Thyroid gland (tissue), 4 donors: ENCODE measurements at regions not wholly inside any gene's neighbourhood (a gene's known extent, or its start where the extent isn't known, plus 50 kb on each side); places are given as distances from the start of the nearest gene placed in this dataset.

Experiments
- DNase-seq, 2 donors: peaks; one replicate each; pipeline ENCODE4 v3.0.0-alpha.2; 2019
- H3K27ac ChIP-seq, 3 donors: fragments of 200-600 bp; sonication (generic); 1 replicate in 2 of 3; 2 replicates in 1 of 3; pipeline ENCODE4 v1.5.1; 2016 to 2019; ENCODE audit warnings: mild to moderate bottlenecking in 1 of 3, moderate library complexity in 1 of 3
- H3K27me3 ChIP-seq: fragments of 200-600 bp; sonication (generic); one replicate; pipeline ENCODE4 v1.5.1; 2019
- H3K36me3 ChIP-seq, 2 donors: fragments of 200-600 bp; sonication (generic); one replicate each; pipeline ENCODE4 v1.5.1; 2016 to 2019
- H3K4me1 ChIP-seq, 2 donors: fragments of 200-600 bp; sonication (generic); one replicate each; pipeline ENCODE4 v1.5.1; 2017 to 2019
- H3K4me3 ChIP-seq, 3 donors: fragments of 200-600 bp; sonication (generic); replicated peaks in 1 of 3; 1 replicate in 2 of 3; 2 replicates in 1 of 3; pipeline ENCODE4 v1.5.1; 2016; ENCODE audit warnings: mild to moderate bottlenecking in 1 of 3
- H3K9me3 ChIP-seq: fragments of 200-600 bp; sonication (generic); one replicate; pipeline ENCODE4 v1.5.1; 2017
- POLR2A ChIP-seq, 2 donors: fragments of 450-650 bp; IDR thresholded peaks; one replicate each; pipeline ENCODE4 v1.6.1; 2017; ENCODE audit warnings: antibody characterized with exemption in 2 of 2, mild to moderate bottlenecking in 2 of 2, moderate library complexity in 1 of 2
- whole genome bisulfite sequencing, 2 donors: methylation state at CpG; one replicate each; pipeline ENCODE4 v1.1.5; 2017; 5-methylcytosine and 5-hydroxymethylcytosine counted together
- intact Hi-C: fragments of 100-400 bp; cut with DNase I; formaldehyde crosslinking; loops from one replicate; pipeline ENCODE4 v1.15.1; 2023
- TF ChIP-seq, protein P1 (sequence below), 6 experiments: fragments of 200-600 bp in 3 of 6; fragments of 450-650 bp in 3 of 6; sonication (generic) in 3 of 6; IDR thresholded peaks; one replicate each; pipeline ENCODE4 v1.5.1; 2016 to 2019; ENCODE audit warnings: antibody characterized with exemption in 6 of 6, mild to moderate bottlenecking in 2 of 6, inconsistent platforms in 1 of 6, moderate library complexity in 1 of 6

DNA sequence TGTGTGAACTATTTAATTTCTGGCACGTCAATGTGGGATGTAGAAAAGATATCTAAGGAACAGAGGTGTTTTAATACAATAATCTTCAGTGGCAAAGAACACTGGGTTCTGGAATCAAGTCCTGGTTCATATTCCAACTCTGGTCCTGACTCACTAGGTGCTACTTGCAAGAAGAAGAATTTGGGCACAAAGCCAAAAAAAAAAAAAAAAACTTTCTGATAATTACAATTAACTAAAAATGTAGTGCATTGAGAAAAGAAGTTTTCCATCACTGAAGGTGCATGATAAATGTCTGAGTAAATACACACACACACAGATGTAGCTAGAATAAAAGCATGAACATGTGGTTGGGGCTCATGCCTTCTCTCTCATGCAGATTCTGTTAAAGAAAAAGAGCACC, 424.4 kb upstream of the REG3G start:
- no peak for DNase-seq
- Histone ChIP-seq H3K9me3 (no peaks in the 10 kb centered on the region), H3K27me3 (no peaks in the 10 kb centered on the region), H3K36me3 (no peaks in the 10 kb centered on the region), H3K4me1 (no peaks in the 10 kb centered on the region), H3K4me3 (no peak overlapping the region), H3K27ac (no peak overlapping the region)
- intact Hi-C loops = no loop called here
- 88 to 90% methylated on average over 1 of the region's 1 CpG for WGBS, 2 donors
- TF ChIP-seq, protein P1, sequence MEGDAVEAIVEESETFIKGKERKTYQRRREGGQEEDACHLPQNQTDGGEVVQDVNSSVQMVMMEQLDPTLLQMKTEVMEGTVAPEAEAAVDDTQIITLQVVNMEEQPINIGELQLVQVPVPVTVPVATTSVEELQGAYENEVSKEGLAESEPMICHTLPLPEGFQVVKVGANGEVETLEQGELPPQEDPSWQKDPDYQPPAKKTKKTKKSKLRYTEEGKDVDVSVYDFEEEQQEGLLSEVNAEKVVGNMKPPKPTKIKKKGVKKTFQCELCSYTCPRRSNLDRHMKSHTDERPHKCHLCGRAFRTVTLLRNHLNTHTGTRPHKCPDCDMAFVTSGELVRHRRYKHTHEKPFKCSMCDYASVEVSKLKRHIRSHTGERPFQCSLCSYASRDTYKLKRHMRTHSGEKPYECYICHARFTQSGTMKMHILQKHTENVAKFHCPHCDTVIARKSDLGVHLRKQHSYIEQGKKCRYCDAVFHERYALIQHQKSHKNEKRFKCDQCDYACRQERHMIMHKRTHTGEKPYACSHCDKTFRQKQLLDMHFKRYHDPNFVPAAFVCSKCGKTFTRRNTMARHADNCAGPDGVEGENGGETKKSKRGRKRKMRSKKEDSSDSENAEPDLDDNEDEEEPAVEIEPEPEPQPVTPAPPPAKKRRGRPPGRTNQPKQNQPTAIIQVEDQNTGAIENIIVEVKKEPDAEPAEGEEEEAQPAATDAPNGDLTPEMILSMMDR (IDR thresholded peaks at IDR 0.05) = no peak

DNA sequence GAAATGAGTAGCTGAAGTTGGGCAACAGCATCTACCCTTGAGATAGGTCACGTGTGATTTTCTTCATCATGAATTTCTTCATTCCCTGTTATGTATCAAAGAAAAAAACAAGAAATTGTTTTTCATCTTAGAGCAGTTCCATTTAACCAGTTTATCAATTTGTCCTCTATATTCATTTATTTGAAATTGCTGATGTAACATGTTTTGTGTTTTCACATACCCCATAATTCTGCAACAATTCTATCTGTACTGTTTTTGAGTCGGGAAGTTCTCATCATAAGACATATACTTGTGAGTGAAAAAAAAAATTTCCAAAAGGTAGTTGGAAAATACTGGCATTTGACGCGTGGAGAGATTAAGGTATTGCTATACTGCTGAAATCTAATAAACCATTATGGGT, 422.6 kb upstream of the REG3G start:
- DNase-seq = no peak
- Histone ChIP-seq H3K4me1 (no peaks in the 10 kb centered on the region), H3K27ac (no peak overlapping the region), H3K36me3 (no peaks in the 10 kb centered on the region), H3K9me3 (no peaks in the 10 kb centered on the region), H3K27me3 (no peaks in the 10 kb centered on the region), H3K4me3 (no peak overlapping the region)
- WGBS, 2 donors = 93 to 95% methylated on average over 4 of the region's 4 CpGs
- TF ChIP-seq POLR2A (IDR thresholded peaks at IDR 0.05) = no peak
- TF ChIP-seq, protein P1 (IDR thresholded peaks at IDR 0.05) = no peak
- intact Hi-C loops = no loop called here

DNA sequence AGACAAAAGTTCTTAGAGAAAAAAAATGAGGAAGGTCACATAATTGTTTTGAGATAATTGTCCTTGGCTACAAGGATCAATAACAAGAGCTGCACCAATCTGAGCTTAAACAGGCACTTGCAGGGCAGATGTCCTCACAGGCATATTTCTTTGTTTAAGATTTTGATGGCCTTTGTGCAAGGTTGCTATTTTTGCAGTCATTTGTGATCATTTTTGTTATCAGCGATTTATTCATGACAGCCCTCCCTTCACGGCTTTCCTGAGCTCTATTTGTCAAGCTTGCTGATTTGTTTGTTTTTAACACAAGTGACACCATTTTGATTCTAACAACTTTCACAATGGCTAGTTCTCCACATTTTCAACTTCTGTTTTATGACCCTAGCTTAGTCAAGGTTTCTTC, 418.6 kb upstream of the REG3G start:
- Histone ChIP-seq H3K27ac (no peak overlapping the region), H3K36me3 (no peaks in the 10 kb centered on the region), H3K4me1 (no peaks in the 10 kb centered on the region), H3K9me3 (no peaks in the 10 kb centered on the region), H3K27me3 (no peaks in the 10 kb centered on the region), H3K4me3 (no peak overlapping the region)
- intact Hi-C loops = no loop called here
- no peak for DNase-seq
- 32 to 40% methylated on average over 2 of the region's 2 CpGs for WGBS, 2 donors
- TF ChIP-seq, protein P1 (IDR thresholded peaks at IDR 0.05) = no peak
- no peak for TF ChIP-seq POLR2A (IDR thresholded peaks at IDR 0.05)

DNA sequence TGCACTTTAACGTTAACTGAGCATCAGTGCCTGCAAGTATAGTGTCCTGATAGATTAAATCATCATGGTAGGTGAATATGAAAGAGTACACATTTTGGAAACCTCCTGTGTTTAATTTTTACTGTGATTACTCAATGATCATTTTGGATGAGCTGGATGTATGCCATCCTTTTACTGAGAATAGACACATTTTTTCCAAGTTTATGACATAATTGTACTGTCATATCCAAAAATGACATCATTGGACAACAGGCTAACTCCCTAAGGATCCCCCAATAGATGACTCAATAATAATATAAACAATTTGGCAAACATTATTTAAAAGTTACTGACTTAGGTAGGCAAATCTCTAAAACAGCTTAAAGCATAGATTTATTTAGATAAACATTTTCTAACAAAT, 410.8 kb upstream of the REG3G start:
- H3K4me1 ChIP-seq = no peaks in the 10 kb centered on the region
- WGBS, 2 donors = 72 to 90% methylated on average over 1 of the region's 1 CpG
- H3K4me3 ChIP-seq = no peak overlapping the region
- H3K27me3 ChIP-seq = no peaks in the 10 kb centered on the region
- no peak overlapping the region for H3K27ac ChIP-seq
- TF ChIP-seq POLR2A (IDR thresholded peaks at IDR 0.05) = no peak
- TF ChIP-seq, protein P1 (IDR thresholded peaks at IDR 0.05) = no peak
- no peaks in the 10 kb centered on the region for H3K36me3 ChIP-seq
- no peaks in the 10 kb centered on the region for H3K9me3 ChIP-seq
- intact Hi-C loops = no loop called here
- no peak for DNase-seq

DNA sequence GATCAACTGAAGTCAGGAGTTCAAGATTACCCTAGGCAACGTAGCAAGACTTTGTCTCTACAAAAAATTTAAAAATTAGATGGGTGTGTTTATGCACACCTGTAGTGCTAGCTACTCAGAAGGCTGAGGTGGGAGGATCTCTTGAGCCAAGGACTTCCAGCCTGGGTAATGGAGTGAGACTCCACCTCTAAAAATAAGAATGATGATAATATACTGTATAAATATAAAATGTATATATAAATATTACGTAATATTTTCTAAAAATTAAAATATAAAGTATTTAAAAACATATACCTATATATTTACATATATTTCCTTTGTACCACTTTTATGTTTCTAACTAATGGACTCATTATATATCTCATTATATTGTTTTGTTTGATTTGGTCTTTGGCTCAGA, 409.5 kb upstream of the REG3G start:
- H3K9me3 ChIP-seq = no peaks in the 10 kb centered on the region
- no peak for TF ChIP-seq POLR2A (IDR thresholded peaks at IDR 0.05)
- TF ChIP-seq, protein P1 (IDR thresholded peaks at IDR 0.05) = no peak
- H3K36me3 ChIP-seq = no peaks in the 10 kb centered on the region
- WGBS, 2 donors = 80 to 84% methylated on average over 2 of the region's 2 CpGs
- no peak overlapping the region for H3K4me3 ChIP-seq
- no peak for DNase-seq
- H3K27me3 ChIP-seq = no peaks in the 10 kb centered on the region
- no peak overlapping the region for H3K27ac ChIP-seq
- H3K4me1 ChIP-seq = no peaks in the 10 kb centered on the region
- intact Hi-C loops = no loop called here
